ENCODE measurements at regions not wholly inside any gene's neighbourhood (a gene's known extent, or its start where the extent isn't known, plus 50 kb on each side); places are given as distances from the start of the nearest gene placed in this dataset.

GRCh38 chr2:120658042-120658769, 77.5 kb upstream of the GLI2 start:
- no peak for TF ChIP-seq CTCF (IDR thresholded peaks at IDR 0.05; ENCODE audit: low read depth, low read length, poor library complexity, severe bottlenecking)
- TF ChIP-seq EZH2phosphoT487 (IDR thresholded peaks at IDR 0.05; ENCODE audit: borderline replicate concordance, low read length), result no peak
